ENCODE measurements at regions not wholly inside any gene's neighbourhood (a gene's known extent, or its start where the extent isn't known, plus 50 kb on each side); places are given as distances from the start of the nearest gene placed in this dataset.

DNA sequence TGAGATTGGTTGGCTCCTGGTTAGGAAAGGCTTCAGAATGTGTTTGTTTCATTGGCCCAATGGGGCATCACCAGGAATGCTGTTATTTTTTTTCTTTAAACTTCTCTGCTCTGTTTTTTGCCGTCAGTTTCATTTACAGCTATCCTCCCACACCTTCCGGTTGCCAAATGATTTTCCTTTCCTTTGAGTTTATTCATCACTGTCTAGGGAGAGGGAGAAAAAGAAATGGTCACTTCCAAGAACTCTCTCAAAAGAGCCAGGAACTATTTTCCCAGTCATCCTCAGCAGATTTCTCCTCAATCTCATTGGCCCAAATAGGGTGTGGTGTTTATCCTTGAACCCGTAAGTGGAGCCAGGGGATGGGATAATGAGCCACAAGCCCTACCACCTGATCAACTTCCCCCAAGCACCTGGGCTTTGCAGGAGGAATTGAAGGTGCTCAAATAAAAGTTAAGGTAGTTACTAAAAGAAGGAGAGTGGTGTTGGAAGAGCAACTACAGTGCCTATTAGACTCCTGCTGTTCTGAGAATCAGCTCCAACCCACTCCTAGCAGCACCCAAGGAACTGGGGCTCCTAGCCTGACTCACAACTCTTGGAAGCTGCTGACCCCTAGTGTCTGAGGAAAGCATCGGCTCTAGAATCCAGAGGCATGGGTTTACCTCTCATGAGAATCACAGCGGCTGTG lies 183.8 kb upstream of the IL12A start:
- Histone ChIP-seq H2AFZ (ENCODE audit: low read depth, low read length) (no peak overlapping the region), H3K79me2 (replicated peaks; ENCODE audit: insufficient read depth, low read length) (no peaks in the 10 kb centered on the region), H3F3A (ENCODE audit: insufficient read depth, low read length, poor library complexity, severe bottlenecking) (no peaks in the 10 kb centered on the region), H4K20me1 (ENCODE audit: insufficient read depth) (no peaks in the 10 kb centered on the region), H3K4me3 (ENCODE audit: low read length) (no peak overlapping the region), H3K27ac (ENCODE audit: low read length) (no peak overlapping the region), H3K9me3 (ENCODE audit: low read length) (no peaks in the 10 kb centered on the region), H3K9me2 (ENCODE audit: insufficient read depth, low read length) (no peaks in the 10 kb centered on the region), H3K27me3 (ENCODE audit: insufficient read depth, low read depth, low read length) (no peaks in the 10 kb centered on the region), H3K36me3 (ENCODE audit: insufficient read depth, low read length) (no peaks in the 10 kb centered on the region), H3K4me2 (ENCODE audit: low read length) (no peak overlapping the region), H3K9ac (ENCODE audit: low read length) (no peak overlapping the region)
- no peak for TF ChIP-seq MXI1 (conservative IDR thresholded peaks at IDR 0.05; ENCODE audit: poor library complexity, severe bottlenecking)
- TF ChIP-seq, protein P1, sequence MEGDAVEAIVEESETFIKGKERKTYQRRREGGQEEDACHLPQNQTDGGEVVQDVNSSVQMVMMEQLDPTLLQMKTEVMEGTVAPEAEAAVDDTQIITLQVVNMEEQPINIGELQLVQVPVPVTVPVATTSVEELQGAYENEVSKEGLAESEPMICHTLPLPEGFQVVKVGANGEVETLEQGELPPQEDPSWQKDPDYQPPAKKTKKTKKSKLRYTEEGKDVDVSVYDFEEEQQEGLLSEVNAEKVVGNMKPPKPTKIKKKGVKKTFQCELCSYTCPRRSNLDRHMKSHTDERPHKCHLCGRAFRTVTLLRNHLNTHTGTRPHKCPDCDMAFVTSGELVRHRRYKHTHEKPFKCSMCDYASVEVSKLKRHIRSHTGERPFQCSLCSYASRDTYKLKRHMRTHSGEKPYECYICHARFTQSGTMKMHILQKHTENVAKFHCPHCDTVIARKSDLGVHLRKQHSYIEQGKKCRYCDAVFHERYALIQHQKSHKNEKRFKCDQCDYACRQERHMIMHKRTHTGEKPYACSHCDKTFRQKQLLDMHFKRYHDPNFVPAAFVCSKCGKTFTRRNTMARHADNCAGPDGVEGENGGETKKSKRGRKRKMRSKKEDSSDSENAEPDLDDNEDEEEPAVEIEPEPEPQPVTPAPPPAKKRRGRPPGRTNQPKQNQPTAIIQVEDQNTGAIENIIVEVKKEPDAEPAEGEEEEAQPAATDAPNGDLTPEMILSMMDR (IDR thresholded peaks at IDR 0.05; ENCODE audit: poor library complexity, severe bottlenecking): peak; percentile 83
- no peak for TF ChIP-seq TAF1 (IDR thresholded peaks at IDR 0.05; ENCODE audit: low read depth)
- TF ChIP-seq POLR2AphosphoS5 (IDR thresholded peaks at IDR 0.05): no peak
- no peak for TF ChIP-seq EP300 (conservative IDR thresholded peaks at IDR 0.05; ENCODE audit: poor library complexity, severe bottlenecking)
- TF ChIP-seq SMC3 (conservative IDR thresholded peaks at IDR 0.05; ENCODE audit: poor library complexity): peak; percentile 88
- TF ChIP-seq EZH2 (IDR thresholded peaks at IDR 0.05; ENCODE audit: borderline replicate concordance, insufficient read depth, low read length, poor library complexity, severe bottlenecking): no peak
- peak; percentile 87 for TF ChIP-seq RAD21 (conservative IDR thresholded peaks at IDR 0.05)

DNA sequence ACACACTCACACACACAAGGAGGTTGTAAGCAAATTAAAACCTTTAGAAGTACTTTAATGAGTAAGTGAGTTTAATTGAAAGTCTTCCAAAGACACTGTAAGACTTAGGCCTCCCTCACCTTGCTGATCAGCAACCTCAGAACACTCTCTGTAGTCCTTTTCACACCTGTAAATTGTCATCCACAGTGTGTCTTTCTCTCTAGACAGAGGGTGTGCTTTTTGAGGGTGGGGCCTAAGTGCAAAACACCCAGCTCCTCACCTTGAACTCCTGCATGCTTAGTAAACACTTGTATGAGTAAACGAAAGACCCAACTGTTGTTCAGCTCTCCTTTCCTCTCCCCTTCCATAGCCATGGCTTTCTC lies 183.2 kb upstream of the IL12A start:
- no peak overlapping the region for H3K9ac ChIP-seq (ENCODE audit: low read length)

More for the DNA sequence above, 183.2 kb upstream of the IL12A start:
- H3F3A ChIP-seq (ENCODE audit: insufficient read depth, low read length, poor library complexity, severe bottlenecking): no peaks in the 10 kb centered on the region
- no peaks in the 10 kb centered on the region for H3K9me2 ChIP-seq (ENCODE audit: insufficient read depth, low read length)
- H3K4me3 ChIP-seq (ENCODE audit: low read length): no peak overlapping the region
- H3K27ac ChIP-seq (ENCODE audit: low read length): no peak overlapping the region
- H2AFZ ChIP-seq (ENCODE audit: low read depth, low read length): no peak overlapping the region
- no peaks in the 10 kb centered on the region for H3K79me2 ChIP-seq (replicated peaks; ENCODE audit: insufficient read depth, low read length)
- H3K4me2 ChIP-seq (ENCODE audit: low read length): no peak overlapping the region
- no peaks in the 10 kb centered on the region for H4K20me1 ChIP-seq (ENCODE audit: insufficient read depth)
- TF ChIP-seq RAD21 (conservative IDR thresholded peaks at IDR 0.05) (no peak), EZH2 (IDR thresholded peaks at IDR 0.05; ENCODE audit: borderline replicate concordance, insufficient read depth, low read length, poor library complexity, severe bottlenecking) (no peak), MXI1 (conservative IDR thresholded peaks at IDR 0.05; ENCODE audit: poor library complexity, severe bottlenecking) (no peak), SMC3 (conservative IDR thresholded peaks at IDR 0.05; ENCODE audit: poor library complexity) (no peak), EP300 (conservative IDR thresholded peaks at IDR 0.05; ENCODE audit: poor library complexity, severe bottlenecking) (no peak), POLR2AphosphoS5 (IDR thresholded peaks at IDR 0.05) (no peak)
- TF ChIP-seq, protein P1 (IDR thresholded peaks at IDR 0.05; ENCODE audit: poor library complexity, severe bottlenecking): peak; percentile 12
- no peaks in the 10 kb centered on the region for H3K27me3 ChIP-seq (ENCODE audit: insufficient read depth, low read depth, low read length)
- no peaks in the 10 kb centered on the region for H3K36me3 ChIP-seq (ENCODE audit: insufficient read depth, low read length)
- H3K9me3 ChIP-seq (ENCODE audit: low read length): no peaks in the 10 kb centered on the region

All from neural cell (in vitro differentiated cells).